ENCODE measurements at regions not wholly inside any gene's neighbourhood (a gene's known extent, or its start where the extent isn't known, plus 50 kb on each side); places are given as distances from the start of the nearest gene placed in this dataset.
A peak's percentile ranks its signal among the peaks of the same experiment; 100 is the strongest.

DNA sequence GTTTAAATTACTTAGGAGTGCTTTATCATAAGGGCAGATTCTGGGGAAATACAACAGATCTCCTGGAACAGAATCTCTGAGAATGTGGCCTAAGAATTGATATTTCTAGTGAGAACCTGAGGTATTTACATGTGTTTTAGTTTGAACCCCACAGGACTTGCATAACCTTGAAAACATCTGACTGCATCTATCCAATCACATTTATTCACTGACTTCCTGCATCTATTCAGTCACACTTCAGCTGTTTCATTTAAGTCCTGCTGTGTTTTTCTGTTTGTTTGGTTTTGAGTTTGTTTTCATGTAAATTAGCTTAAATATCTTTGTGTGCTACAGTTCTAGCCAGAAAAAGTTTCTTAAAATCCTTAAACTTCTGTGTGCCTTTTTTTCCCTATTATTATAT is 1260.7 kb downstream of the PLA2G4A start:
- peak; percentile 57 for DNase-seq (ENCODE audit: low read depth)
- H3K4me3 ChIP-seq (ENCODE audit: low read depth, low read length): no peak overlapping the region
- TF ChIP-seq, protein P1, sequence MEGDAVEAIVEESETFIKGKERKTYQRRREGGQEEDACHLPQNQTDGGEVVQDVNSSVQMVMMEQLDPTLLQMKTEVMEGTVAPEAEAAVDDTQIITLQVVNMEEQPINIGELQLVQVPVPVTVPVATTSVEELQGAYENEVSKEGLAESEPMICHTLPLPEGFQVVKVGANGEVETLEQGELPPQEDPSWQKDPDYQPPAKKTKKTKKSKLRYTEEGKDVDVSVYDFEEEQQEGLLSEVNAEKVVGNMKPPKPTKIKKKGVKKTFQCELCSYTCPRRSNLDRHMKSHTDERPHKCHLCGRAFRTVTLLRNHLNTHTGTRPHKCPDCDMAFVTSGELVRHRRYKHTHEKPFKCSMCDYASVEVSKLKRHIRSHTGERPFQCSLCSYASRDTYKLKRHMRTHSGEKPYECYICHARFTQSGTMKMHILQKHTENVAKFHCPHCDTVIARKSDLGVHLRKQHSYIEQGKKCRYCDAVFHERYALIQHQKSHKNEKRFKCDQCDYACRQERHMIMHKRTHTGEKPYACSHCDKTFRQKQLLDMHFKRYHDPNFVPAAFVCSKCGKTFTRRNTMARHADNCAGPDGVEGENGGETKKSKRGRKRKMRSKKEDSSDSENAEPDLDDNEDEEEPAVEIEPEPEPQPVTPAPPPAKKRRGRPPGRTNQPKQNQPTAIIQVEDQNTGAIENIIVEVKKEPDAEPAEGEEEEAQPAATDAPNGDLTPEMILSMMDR (conservative IDR thresholded peaks at IDR 0.05; ENCODE audit: low read depth, low read length): no peak

DNA sequence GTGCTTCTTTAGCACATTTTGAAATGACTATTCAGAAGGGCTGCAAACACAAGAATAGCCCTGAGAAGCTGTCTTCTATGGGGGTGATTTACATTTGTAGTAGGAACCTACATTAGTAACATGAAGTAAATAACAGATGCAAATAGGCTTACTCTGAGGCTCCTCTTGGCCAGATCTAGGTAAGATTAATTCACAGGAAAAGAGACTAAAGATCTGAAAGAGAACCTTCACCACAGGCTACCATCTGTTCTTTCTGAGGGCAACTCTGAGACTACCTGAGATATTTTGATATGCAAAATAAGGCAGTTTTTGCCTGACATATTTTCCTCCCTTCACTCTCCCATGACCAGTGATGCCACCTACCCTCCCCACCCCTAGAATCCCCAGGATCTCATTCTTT is 1267.8 kb downstream of the PLA2G4A start:
- no peak for DNase-seq (ENCODE audit: low read depth)
- TF ChIP-seq, protein P1 (conservative IDR thresholded peaks at IDR 0.05; ENCODE audit: low read depth, low read length): no peak
- H3K4me3 ChIP-seq (ENCODE audit: low read depth, low read length): no peak overlapping the region

DNA sequence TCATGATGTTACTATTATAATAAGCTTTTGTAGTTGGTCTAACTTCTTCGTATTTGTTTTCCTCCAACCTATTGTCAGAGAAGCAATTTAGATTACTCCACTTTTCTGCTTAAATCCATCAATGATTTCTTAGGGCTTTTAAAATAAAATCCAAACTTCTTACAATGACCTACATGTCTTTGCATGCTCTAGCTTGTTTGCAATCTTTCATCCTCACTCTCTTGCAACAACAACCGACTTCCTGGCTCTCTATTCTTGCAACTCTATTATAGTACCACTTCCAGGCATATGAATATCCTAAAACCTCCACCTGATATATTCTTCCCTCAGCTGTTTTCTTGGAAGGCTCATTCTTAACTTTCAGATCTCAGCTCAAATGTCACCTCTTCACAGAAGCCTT is 1288.7 kb downstream of the PLA2G4A start:
- DNase-seq (ENCODE audit: low read depth): no peak
- TF ChIP-seq, protein P1 (conservative IDR thresholded peaks at IDR 0.05; ENCODE audit: low read depth, low read length): no peak
- H3K4me3 ChIP-seq (ENCODE audit: low read depth, low read length): no peak overlapping the region

DNA sequence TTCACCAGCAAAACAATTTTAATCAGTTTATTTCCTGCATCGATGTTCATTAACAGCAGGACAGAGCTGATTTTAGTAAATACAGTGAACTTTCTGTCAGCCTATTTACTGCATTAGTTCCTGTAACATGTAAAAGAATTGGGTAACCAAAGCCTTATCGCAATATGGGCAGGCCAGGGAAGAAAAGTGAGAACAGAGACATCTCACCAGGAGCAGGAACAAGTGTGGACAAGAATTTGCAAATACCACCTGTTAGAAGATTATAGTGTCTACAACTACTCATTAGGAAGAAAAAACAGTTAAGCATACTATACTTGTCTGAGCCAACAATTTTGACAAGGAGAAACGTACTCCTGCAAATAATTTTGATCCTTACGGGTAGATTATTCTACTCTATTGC is 1293.9 kb downstream of the PLA2G4A start:
- TF ChIP-seq, protein P1 (conservative IDR thresholded peaks at IDR 0.05; ENCODE audit: low read depth, low read length): no peak
- H3K4me3 ChIP-seq (ENCODE audit: low read depth, low read length): no peak overlapping the region
- DNase-seq (ENCODE audit: low read depth): no peak

DNA sequence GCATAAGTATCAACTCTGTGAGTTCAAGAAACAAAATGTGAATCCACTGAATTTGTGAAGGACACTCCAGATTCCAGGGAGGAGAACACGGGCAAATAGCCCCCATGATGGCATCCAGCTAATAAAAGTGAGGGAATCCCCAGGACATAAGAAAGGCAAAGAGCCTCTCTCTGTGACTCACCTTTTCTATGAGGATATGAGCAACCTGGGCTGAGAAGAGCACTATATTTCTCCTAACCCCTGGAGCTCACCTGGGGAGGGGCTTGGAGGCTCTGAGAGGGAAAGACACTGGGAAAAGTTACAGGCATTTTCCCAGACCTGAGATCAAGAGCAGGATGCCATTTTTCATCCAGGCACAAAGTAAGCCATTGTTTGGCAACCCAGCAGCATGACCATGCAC is 1298.8 kb downstream of the PLA2G4A start:
- H3K4me3 ChIP-seq (ENCODE audit: low read depth, low read length): no peak overlapping the region
- TF ChIP-seq, protein P1 (conservative IDR thresholded peaks at IDR 0.05; ENCODE audit: low read depth, low read length): no peak
- no peak for DNase-seq (ENCODE audit: low read depth)

DNA sequence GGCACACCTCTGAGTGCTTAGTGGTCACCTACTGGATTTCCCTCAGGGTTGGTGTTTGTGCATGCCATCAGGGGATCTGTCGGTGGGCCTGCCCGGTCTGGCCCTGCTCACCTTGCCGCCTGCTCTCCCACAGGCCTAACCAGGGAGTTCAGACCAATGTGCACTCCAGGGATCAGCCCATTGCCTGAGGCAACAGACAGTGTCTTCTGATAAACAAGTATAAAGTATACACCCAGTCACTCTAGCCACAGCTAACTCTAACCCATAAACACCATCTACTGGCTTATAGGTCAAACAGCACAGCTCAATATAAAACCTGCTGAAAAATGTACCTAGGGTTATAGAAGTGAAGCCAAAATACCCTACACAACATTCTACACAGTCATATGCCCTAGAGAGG is 1300.0 kb downstream of the PLA2G4A start:
- peak; percentile 69 for DNase-seq (ENCODE audit: low read depth)
- TF ChIP-seq, protein P1 (conservative IDR thresholded peaks at IDR 0.05; ENCODE audit: low read depth, low read length): peak; percentile 51
- no peak overlapping the region for H3K4me3 ChIP-seq (ENCODE audit: low read depth, low read length)

Data from choroid plexus epithelial cell (primary cell).